Transverse colon (tissue), 4 donors: ENCODE measurements at regions not wholly inside any gene's neighbourhood (a gene's known extent, or its start where the extent isn't known, plus 50 kb on each side); places are given as distances from the start of the nearest gene placed in this dataset.

Experiments used
- DNase-seq: peaks from one replicate; pipeline ENCODE4 v3.0.0-alpha.2; 2019
- H3K27ac ChIP-seq, 4 donors: fragments of 200-600 bp; sonication (generic); 2 replicates each; pipeline ENCODE4 v1.5.1; 2016 to 2018; ENCODE audit warnings: inconsistent platforms in 4 of 4
- H3K27me3 ChIP-seq: fragments of 200-600 bp; sonication (generic); 2 replicates; pipeline ENCODE4 v1.5.1; 2017; ENCODE audit warnings: inconsistent platforms
- H3K36me3 ChIP-seq, 4 donors: fragments of 200-600 bp; sonication (generic); 2 replicates each; pipeline ENCODE4 v1.5.1; 2017 to 2019; ENCODE audit warnings: inconsistent platforms in 4 of 4
- H3K4me1 ChIP-seq, 4 donors: fragments of 200-600 bp; sonication (generic); 2 replicates each; pipeline ENCODE4 v1.5.1; 2017 to 2020; ENCODE audit warnings: inconsistent platforms in 4 of 4
- H3K4me3 ChIP-seq, 4 donors: fragments of 200-600 bp; sonication (generic); 1 replicate in 1 of 4; 2 replicates in 3 of 4; pipeline versions ENCODE4 v1.5.1 to v1.6.1; 2017 to 2019; ENCODE audit warnings: inconsistent platforms in 4 of 4
- H3K9me3 ChIP-seq, 2 donors: fragments of 200-600 bp; sonication (generic); 2 replicates each; pipeline ENCODE4 v1.5.1; 2017 to 2019; ENCODE audit warnings: inconsistent platforms in 2 of 2
- CTCF ChIP-seq, 5 experiments: fragments of 200-600 bp in 3 of 5; fragments of 450-650 bp in 2 of 5; sonication (generic) in 3 of 5; IDR thresholded peaks; 1 replicate in 2 of 5; 2 replicates in 3 of 5; pipeline ENCODE4 v1.5.1; 2016 to 2017; ENCODE audit warnings: antibody characterized with exemption in 5 of 5, inconsistent platforms in 3 of 5, mild to moderate bottlenecking in 2 of 5, moderate library complexity in 1 of 5
- EP300 ChIP-seq: sonication (generic); formaldehyde crosslinking; IDR thresholded peaks from one replicate; pipeline ENCODE4 v1.6.1; 2017; ENCODE audit warnings: antibody characterized with exemption, low read depth
- POLR2A ChIP-seq: fragments of 450-650 bp; IDR thresholded peaks from one replicate; pipeline ENCODE4 v1.6.1; 2016; ENCODE audit warnings: antibody characterized with exemption, mild to moderate bottlenecking, moderate library complexity
- POLR2AphosphoS5 ChIP-seq, 3 donors: sonication (generic); formaldehyde crosslinking; IDR thresholded peaks; one replicate each; pipeline ENCODE4 v1.6.1; 2016; ENCODE audit warnings: antibody characterized with exemption in 3 of 3
- WGBS, 2 donors: methylation state at CpG; one replicate each; pipeline ENCODE4 v1.1.5; 2018; ENCODE audit warnings: low coverage in 1 of 2; 5-methylcytosine and 5-hydroxymethylcytosine counted together
- in situ Hi-C, 4 donors: fragments of 200-750 bp; cut with MboI; loops; one replicate each; pipeline versions ENCODE4 v1.15.0 to v1.15.1; 2017; ENCODE audit warnings: low sequenced_read_pairs in 3 of 4, low pct_ligation_motif_present in 1 of 4, low pct_unique_long_range_greater_than_20kb in 1 of 4
- intact Hi-C: fragments of 100-400 bp; cut with DNase I; formaldehyde crosslinking; loops from one replicate; pipeline ENCODE4 v1.15.1; 2023; ENCODE audit warnings: low total_unique reads

GRCh38 chrX:36640232-36640631 is 367.9 kb upstream of the FAM47C start:
- TF ChIP-seq POLR2AphosphoS5 (IDR thresholded peaks at IDR 0.05) = no peak
- TF ChIP-seq EP300 = no peak
- TF ChIP-seq CTCF (IDR thresholded peaks at IDR 0.05) = no peak
- no peaks in the 10 kb centered on the region for H3K27me3 ChIP-seq
- H3K9me3 ChIP-seq = no peaks in the 10 kb centered on the region
- H3K36me3 ChIP-seq = no peaks in the 10 kb centered on the region
- WGBS, 2 donors = 74% methylated on average over 4 of the region's 4 CpGs; no CpG with 5 or more reads in 1 of the 2 donors
- no peak overlapping the region for H3K4me3 ChIP-seq
- H3K27ac ChIP-seq = no peak overlapping the region
- intact Hi-C loops (no loop called here), in situ Hi-C loops (loop anchor here in 1 of 4 donors (25.0 kb wide), 1 partner anchor 103 kb away; no protein-coding TSS in a partner anchor)
- H3K4me1 ChIP-seq = no peaks in the 10 kb centered on the region
- DNase-seq = no peak

- no peak for TF ChIP-seq EP300
- no peak for TF ChIP-seq POLR2AphosphoS5 (IDR thresholded peaks at IDR 0.05)
- no peak for TF ChIP-seq CTCF (IDR thresholded peaks at IDR 0.05)
- no peak for TF ChIP-seq POLR2A
- H3K27me3 ChIP-seq = no peaks in the 10 kb centered on the region
- H3K36me3 ChIP-seq = no peaks in the 10 kb centered on the region
- in situ Hi-C loops = loop anchor here in 1 of 4 donors (25.0 kb wide), 1 partner anchor 105 kb away; no protein-coding TSS in a partner anchor
- no peaks in the 10 kb centered on the region for H3K9me3 ChIP-seq
- 65% methylated on average over 3 of the region's 3 CpGs; no CpG with 5 or more reads in 1 of the 2 donors for WGBS, 2 donors
- H3K4me3 ChIP-seq = no peak overlapping the region
- intact Hi-C loops = no loop called here
- no peaks in the 10 kb centered on the region for H3K4me1 ChIP-seq
- DNase-seq = no peak
- H3K27ac ChIP-seq = no peak overlapping the region
Observed at GRCh38 chrX:36642052-36642451, 366.1 kb upstream of the FAM47C start.

- H3K27ac ChIP-seq = no peak overlapping the region
- 33 to 76% methylated on average over 1 to 3 of the region's 3 CpGs for WGBS, 2 donors
- no peaks in the 10 kb centered on the region for H3K9me3 ChIP-seq
- H3K4me1 ChIP-seq = no peaks in the 10 kb centered on the region
- H3K4me3 ChIP-seq = no peak overlapping the region
- intact Hi-C loops (no loop called here), in situ Hi-C loops (no loop called here)
- H3K27me3 ChIP-seq = no peaks in the 10 kb centered on the region
- TF ChIP-seq POLR2AphosphoS5 (IDR thresholded peaks at IDR 0.05) = no peak
- no peak for TF ChIP-seq CTCF (IDR thresholded peaks at IDR 0.05)
- TF ChIP-seq EP300 = no peak
- no peak for TF ChIP-seq POLR2A
- H3K36me3 ChIP-seq = no peaks in the 10 kb centered on the region
- no peak for DNase-seq
Observed at GRCh38 chrX:36650622-36651021, 357.5 kb upstream of the FAM47C start.

- no peak for DNase-seq
- no peak for TF ChIP-seq POLR2AphosphoS5 (IDR thresholded peaks at IDR 0.05)
- no peak for TF ChIP-seq EP300
- TF ChIP-seq POLR2A = no peak
- TF ChIP-seq CTCF (IDR thresholded peaks at IDR 0.05) = no peak
- Histone ChIP-seq H3K4me1 (no peaks in the 10 kb centered on the region), H3K4me3 (no peak overlapping the region), H3K9me3 (no peaks in the 10 kb centered on the region), H3K27ac (no peak overlapping the region), H3K36me3 (no peaks in the 10 kb centered on the region), H3K27me3 (no peaks in the 10 kb centered on the region)
- WGBS, 2 donors = 67 to 80% methylated on average over 1 of the region's 1 CpG
- intact Hi-C loops = no loop called here
- in situ Hi-C loops = no loop called here
Observed at GRCh38 chrX:36683507-36683906, 324.7 kb upstream of the FAM47C start.
